ENCODE measurements at regions not wholly inside any gene's neighbourhood (a gene's known extent, or its start where the extent isn't known, plus 50 kb on each side); places are given as distances from the start of the nearest gene placed in this dataset.
"Not testable (repeated sequence)": the region's sequence is repeated elsewhere in the genome, so short reads cannot be mapped to it uniquely, and the experiment has no call there.

DNA sequence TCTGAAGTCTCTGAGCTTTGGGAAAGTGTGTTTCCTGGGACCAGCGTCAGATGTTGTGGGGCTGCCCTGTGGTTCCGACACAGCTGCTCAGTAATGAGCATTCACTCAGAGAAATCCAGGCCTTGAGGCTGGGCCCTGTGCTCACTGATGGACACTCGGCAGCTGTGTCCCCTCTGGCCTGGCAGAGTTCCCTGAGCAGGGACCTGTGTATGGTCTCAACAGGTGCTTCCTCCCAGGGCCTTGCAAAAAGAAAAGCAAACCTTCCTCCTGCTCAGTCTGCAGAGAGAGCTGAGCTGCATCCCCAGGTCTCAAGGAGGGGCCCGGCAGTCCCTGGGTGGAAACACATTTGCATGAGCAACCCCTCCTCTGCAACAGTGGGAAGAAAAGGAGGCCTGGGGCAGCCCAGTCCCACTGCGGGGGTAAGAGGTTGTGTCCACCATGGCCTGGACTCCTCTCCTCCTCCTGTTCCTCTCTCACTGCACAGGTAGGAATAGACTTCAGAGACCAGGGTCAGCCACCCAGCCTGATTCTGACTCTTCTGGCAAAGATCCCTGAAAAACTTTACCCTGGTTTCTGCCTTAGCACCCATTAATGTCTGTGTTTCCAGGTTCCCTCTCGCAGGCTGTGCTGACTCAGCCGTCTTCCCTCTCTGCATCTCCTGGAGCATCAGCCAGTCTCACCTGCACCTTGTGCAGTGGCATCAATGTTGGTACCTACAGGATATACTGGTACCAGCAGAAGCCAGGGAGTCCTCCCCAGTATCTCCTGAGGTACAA lies 131.2 kb downstream of the VPREB1 start:
- WGBS, 2 donors, result 40 to 61% methylated on average over 6 to 7 of the region's 7 CpGs
- Histone ChIP-seq H3K36me3 (no peaks in the 10 kb centered on the region), H3K4me3 (no peak overlapping the region), H3K9me3 (no peaks in the 10 kb centered on the region), H3K27me3 (no peaks in the 10 kb centered on the region), H3K27ac (no peak overlapping the region), H3K4me1 (no peaks in the 10 kb centered on the region)
- ATAC-seq (ENCODE audit: low FRiP score in 2 of 2), result no peak
- no peak for TF ChIP-seq EP300 (IDR thresholded peaks at IDR 0.05)
- TF ChIP-seq, protein P1, sequence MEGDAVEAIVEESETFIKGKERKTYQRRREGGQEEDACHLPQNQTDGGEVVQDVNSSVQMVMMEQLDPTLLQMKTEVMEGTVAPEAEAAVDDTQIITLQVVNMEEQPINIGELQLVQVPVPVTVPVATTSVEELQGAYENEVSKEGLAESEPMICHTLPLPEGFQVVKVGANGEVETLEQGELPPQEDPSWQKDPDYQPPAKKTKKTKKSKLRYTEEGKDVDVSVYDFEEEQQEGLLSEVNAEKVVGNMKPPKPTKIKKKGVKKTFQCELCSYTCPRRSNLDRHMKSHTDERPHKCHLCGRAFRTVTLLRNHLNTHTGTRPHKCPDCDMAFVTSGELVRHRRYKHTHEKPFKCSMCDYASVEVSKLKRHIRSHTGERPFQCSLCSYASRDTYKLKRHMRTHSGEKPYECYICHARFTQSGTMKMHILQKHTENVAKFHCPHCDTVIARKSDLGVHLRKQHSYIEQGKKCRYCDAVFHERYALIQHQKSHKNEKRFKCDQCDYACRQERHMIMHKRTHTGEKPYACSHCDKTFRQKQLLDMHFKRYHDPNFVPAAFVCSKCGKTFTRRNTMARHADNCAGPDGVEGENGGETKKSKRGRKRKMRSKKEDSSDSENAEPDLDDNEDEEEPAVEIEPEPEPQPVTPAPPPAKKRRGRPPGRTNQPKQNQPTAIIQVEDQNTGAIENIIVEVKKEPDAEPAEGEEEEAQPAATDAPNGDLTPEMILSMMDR (IDR thresholded peaks at IDR 0.05), result no peak
- no peak for TF ChIP-seq POLR2AphosphoS5 (IDR thresholded peaks at IDR 0.05)
- no peak for TF ChIP-seq POLR2A (IDR thresholded peaks at IDR 0.05)
- DNase-seq, result no peak

DNA sequence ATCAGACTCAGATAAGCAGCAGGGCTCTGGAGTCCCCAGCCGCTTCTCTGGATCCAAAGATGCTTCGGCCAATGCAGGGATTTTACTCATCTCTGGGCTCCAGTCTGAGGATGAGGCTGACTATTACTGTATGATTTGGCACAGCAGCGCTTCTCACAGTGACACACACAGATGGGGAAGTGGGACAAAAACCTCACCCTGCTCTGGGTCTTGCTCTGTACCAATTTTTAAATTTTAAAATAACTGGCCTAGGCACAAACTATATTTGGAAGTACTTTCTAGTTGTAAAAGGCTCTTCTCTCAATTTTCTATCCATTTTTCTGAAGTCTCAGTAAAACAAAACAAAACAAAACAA lies 131.7 kb downstream of the VPREB1 start:
- TF ChIP-seq, protein P1 (IDR thresholded peaks at IDR 0.05), result no peak
- TF ChIP-seq POLR2A (IDR thresholded peaks at IDR 0.05), result no peak
- TF ChIP-seq POLR2AphosphoS5 (IDR thresholded peaks at IDR 0.05), result no peak
- TF ChIP-seq EP300 (IDR thresholded peaks at IDR 0.05), result no peak
- ATAC-seq (ENCODE audit: low FRiP score in 2 of 2), result no peak

DNA sequence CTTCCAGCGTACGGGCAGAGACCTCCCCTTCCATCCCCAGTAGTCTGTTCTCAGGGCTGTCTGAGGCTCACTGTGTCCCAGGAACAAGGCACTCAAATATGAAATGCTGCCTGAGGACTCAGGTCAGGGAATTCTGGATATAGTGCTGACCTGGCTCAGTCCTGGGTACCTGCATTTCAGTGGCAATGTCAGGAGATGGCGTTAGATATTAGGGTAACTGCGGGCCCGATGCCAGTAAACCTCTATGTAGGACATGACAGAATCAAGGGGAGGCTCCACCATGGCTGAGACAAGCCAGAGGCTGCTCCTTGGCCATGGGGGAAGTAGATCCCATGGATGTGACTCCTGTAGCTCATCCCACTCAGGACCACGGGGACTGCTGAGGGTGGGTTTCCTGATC lies 131.7 kb downstream of the ZNF280B start:
- not testable (repeated sequence) for H3K4me3 ChIP-seq; H3K27ac ChIP-seq; H3K36me3 ChIP-seq; H3K4me1 ChIP-seq; H3K27me3 ChIP-seq; ATAC-seq (ENCODE audit: low FRiP score in 2 of 2); H3K9me3 ChIP-seq; DNase-seq
- 84% methylated on average over 6 of the region's 6 CpGs; no CpG with 5 or more reads in 1 of the 2 donors for WGBS, 2 donors

More for the DNA sequence above, 131.7 kb downstream of the VPREB1 start:
- Histone ChIP-seq H3K4me1 (no peaks in the 10 kb centered on the region), H3K4me3 (no peak overlapping the region), H3K9me3 (no peaks in the 10 kb centered on the region), H3K27me3 (no peaks in the 10 kb centered on the region), H3K36me3 (no peaks in the 10 kb centered on the region), H3K27ac (no peak overlapping the region)
- no peak for DNase-seq
- 65 to 72% methylated on average over 3 of the region's 3 CpGs for WGBS, 2 donors

DNA sequence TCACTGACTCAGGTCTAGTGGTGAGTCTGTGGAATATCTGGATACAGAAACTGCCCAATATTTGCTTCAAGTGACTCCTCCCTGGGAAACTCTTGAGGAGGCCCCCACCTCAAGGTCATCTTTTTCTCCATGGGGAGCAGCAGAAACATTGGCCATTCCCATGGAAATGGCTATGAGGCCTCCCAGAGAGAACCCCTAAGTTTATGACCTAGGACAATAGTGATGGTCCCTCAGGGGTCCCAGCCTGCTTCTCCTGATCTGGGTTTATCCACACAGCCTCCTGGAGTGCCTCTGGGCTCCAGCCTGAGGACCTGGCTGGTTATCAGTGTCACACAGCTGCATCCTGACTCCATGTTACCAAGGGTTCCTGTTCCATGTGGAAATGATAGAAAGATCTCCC lies 131.2 kb downstream of the ZNF280B start:
- Histone ChIP-seq H3K36me3 (no peaks in the 10 kb centered on the region), H3K4me3 (no peak overlapping the region), H3K27ac (no peak overlapping the region), H3K27me3 (no peaks in the 10 kb centered on the region), H3K9me3 (no peaks in the 10 kb centered on the region), H3K4me1 (no peaks in the 10 kb centered on the region)
- no peak for TF ChIP-seq EP300 (IDR thresholded peaks at IDR 0.05)
- TF ChIP-seq, protein P1 (IDR thresholded peaks at IDR 0.05), result no peak
- no peak for TF ChIP-seq POLR2A (IDR thresholded peaks at IDR 0.05)
- TF ChIP-seq POLR2AphosphoS5 (IDR thresholded peaks at IDR 0.05), result no peak
- DNase-seq (no peak), ATAC-seq (ENCODE audit: low FRiP score in 2 of 2) (no peak)

DNA sequence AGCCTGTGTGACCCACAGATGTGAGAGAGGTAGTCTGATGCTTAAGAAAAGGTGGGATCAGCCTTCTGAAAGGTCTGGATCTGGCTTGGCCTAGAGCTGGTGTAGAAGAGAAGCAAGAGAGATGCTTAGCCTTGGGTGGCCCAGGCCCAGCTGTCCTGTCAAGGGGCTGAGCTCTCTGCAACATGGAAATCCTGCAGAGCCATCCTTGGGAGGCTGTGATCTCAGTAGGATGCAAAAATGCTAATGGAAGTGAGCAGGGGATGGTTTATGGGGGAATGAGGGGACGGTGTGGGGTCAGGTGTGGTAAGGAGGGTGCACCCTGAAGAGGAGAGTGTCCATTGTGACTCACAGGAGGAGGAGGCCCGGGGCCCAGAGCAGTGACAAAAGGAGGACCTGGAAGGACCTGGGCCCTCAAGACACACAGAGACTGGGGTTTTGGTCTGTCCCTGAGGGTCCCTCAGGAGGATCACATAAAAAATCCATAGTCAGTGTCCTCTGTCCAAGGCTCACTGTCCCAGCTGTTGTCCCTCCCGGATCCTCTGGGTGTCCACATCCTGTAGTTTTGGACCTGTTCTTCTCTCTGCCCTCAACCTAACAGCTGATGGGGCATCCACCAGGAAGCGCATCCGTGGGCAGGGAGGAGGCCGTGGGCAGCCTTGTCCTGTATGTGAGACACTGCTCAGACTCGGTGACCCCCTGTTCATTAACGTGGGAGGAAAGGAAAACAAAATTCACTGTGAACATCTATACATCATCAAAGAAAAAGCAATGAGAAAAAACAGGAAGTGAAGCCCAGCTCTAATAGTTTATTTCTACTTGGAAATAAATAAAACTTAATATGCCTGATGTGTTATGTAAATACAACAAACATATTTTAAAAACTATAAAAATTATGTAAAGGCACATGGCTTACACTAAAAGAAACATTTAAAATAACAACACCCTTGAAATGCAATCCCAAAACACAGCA lies 129.8 kb downstream of the ZNF280B start:
- no peaks in the 10 kb centered on the region for H3K4me1 ChIP-seq
- TF ChIP-seq EP300 (IDR thresholded peaks at IDR 0.05) (no peak), POLR2A (IDR thresholded peaks at IDR 0.05) (no peak), POLR2AphosphoS5 (IDR thresholded peaks at IDR 0.05) (no peak)
- TF ChIP-seq, protein P1 (IDR thresholded peaks at IDR 0.05), result no peak
- H3K4me3 ChIP-seq, result no peak overlapping the region
- H3K27ac ChIP-seq, result no peak overlapping the region
- H3K36me3 ChIP-seq, result no peaks in the 10 kb centered on the region
- H3K27me3 ChIP-seq, result no peaks in the 10 kb centered on the region
- ATAC-seq (ENCODE audit: low FRiP score in 2 of 2), result no peak
- DNase-seq, result no peak
- no peaks in the 10 kb centered on the region for H3K9me3 ChIP-seq
- WGBS, 2 donors, result 71% methylated on average over 7 to 8 of the region's 8 CpGs

All from upper lobe of left lung (tissue), 6 donors.